HG03280 (cell line): ENCODE measurements at regions not wholly inside any gene's neighbourhood (a gene's known extent, or its start where the extent isn't known, plus 50 kb on each side); places are given as distances from the start of the nearest gene placed in this dataset.

Experiments used
- ATAC-seq: cut with Tn5 transposase; IDR thresholded peaks from one replicate; pipeline ENCODE4 v1.9.1; 2021; ENCODE audit warnings: mild to moderate bottlenecking, moderate library complexity; ENCODE audit not compliant: unreplicated experiment

DNA sequence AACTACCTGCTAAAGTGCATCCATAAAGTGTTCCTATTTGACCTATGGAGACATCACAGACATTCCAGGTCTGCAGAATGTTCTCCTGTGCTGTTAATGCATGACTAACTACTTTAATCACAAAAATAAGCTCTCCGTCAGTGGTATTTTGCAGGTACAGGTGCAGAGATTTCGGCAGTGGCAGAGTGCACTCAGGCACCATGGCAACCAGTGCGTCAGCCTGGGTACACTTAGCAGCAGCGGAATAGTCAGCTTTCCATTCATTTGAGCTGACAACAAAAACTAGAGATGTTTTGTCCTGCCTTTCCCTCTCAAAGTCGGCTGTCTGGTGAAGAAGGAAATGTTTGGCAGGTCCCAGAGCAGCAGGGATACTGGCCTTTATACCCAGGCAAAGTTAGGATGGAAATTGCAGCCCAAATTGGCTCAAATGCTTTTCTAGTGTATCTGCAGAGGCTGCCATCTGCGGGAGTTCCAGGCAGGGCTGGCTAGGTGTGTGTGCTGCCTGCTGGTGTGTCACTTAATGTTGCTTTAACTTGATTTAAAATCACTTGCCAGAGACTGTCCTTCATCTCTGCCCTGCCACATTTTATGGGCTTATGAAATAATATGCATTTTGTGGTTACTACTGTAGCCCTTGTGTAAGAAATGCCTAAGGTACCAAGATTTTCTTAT, 195.8 kb downstream of the RAP2A start:
- no peak for ATAC-seq

DNA sequence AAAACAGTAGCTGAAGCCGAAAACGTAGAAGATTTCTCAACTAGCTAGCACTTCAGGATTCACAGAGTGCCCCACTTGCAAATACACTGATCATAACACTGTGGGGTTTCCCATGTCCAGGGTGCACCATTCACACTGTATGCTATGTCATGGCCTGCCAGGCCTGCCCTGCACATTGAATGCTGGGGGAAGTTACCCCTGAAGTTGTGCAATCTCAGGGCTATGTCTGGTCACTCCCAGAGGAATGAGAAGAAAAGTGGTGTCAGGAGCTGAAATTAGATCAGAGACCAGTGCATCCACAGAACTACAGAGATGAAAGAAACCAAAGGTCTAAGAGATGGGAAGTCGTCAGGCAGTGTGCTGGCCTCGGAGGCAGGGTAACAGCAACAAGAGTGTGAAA, 196.8 kb downstream of the RAP2A start:
- ATAC-seq: no peak

DNA sequence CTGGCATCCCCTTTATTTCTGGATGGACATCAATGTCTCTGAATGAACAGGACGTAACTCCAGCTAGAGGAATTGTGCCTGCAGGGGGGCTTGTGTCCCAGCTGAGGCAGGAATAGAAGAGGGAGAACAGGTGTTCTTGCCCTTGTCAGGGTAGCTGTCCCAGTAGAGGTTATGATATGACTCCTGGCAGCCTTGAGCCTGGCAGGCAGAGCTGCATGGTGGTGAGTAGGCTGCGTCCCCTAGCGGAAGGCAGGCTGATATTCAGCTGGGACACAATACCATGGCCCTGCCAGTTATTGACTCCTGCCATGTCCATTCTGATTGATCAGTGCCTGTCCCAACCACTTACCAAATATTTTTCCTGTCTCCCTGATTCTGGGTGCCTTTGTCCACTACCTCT, 197.2 kb downstream of the RAP2A start:
- ATAC-seq: peak; percentile 71

DNA sequence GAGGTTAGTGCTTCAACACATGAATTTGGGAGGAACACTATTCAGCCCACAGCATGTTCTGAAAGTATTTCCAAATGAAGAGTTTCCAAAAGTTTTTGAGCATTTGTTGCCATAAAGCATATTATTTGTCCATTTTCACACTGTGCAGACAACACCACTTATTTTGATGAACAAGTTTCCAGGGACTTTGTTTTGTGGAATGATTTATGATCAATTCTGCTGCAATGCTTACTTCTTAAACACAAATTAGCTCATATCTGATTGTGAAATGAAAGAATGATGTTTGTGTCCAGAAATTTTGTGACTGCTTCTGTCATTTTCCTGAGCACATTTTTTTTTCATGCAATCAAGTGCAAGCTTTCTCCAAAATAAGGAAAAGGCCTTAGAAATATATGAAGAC, 205.3 kb downstream of the RAP2A start:
- ATAC-seq: no peak

DNA sequence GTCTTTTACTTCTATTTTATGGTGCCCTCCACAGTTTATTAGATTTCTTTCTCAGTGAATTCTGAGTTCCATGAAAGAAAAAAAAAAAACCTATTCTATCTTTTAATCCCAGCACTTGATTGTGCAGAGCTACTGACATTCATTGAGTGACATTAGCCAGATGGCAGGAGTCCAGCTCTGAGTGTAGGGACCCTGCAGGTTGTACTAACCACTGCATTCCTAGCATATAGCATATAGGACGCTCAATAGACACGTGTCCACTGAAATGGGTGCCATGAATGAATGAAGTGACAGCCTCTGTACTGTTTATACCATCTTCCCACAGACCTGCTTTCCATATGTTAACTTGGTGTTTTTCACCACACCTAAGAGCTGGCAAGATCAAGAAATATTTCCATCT, 206.3 kb downstream of the RAP2A start:
- no peak for ATAC-seq

DNA sequence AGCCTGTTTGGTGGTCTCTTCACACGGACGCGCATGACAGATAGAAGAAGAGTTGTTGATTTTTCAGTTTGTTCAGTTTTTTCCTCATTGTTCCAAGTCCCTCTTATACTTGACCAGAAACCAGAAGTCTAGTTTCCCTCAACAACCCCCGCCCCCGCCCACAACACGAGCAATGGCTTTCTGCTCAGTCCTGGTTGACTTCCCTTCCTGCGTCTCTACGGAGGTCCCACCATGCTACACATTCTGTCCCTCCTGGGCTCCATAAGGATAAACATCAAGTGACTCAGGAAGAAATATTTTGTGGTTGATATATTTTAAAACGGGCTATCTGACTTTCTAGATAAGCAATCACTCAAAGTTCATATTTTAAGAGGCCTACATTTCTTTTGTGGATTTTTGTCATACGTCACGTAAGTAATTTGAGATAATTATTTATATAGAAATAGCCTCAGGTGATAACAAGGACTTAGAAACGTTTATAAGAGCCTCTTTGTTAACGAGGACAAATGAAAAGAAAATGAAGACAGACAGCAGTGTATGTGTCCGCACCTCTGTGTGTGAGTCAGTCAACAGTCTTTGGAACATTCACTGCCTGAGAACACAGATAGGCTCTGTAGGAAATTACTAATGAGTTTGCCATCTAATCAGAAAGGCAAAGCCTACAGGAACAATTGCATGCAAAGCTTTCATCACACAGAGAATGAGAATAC, 214.4 kb downstream of the RAP2A start:
- ATAC-seq: no peak

DNA sequence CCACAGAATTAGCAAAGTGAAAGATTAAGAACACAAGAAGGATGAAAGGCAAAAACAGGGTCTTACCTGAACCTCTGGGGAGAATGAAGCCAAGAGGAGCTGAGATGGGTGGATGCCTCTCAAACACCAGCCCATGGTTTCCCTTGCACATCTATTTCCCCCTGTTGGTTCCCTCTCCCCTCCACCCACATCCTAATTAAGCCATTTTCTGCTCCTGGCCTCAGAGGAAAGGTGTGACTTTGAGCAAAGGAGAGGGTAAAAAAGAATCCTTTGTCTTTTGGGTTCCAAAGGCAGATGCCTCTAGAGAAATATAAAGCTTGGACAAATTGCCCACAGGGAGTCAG, 214.9 kb downstream of the RAP2A start:
- no peak for ATAC-seq

DNA sequence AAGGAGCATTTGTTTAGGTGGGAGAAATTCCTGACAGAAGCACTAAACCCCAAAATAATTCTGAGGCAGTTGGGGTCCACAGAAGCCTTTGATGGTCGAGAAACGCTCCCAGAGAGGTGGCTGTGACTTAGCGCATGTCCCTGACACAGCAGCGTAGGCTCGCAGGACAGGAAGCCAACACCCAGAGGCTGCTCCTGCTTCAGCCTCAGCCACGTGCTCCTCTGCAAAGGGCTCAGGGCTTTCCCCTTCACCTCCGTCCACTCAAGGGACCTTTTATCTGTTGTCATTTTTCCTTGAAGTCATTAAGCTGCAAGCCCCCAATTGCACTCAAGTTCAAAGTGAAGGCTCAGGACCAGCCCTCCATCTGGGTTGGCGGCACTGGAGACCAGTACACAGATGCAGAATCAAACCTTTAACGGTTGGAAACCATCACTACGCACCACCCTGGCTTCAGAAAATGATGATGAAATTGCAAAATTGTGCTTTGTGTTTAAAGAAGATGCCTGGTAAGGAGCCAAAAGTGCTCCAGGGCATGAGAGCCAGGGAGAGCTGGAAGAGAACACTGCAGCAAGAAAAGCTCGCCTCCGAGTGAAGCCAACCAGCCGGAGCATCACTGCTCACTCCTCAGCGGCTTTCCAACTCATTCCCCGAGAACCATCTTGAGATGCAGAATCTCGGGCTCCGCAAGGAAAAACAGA, 219.6 kb downstream of the RAP2A start:
- no peak for ATAC-seq

DNA sequence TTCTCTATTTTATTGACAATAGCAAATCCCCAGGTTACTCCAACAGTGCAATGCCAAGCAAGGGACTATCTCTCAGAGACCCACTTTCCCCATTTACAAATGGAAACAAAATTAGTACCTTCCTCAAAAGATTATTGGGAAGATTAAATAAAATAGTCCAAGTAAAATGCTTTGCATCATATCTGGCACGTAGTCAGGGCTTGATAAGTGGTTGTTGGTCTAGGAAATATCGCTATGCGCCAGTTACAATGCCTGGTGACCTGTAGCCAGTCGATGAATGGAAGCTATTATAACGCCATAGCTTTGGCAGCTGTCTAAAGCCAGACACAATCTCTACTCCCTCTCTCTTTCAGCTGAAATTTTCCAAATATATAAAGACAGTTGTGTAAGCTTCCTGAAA, 220.3 kb downstream of the RAP2A start:
- ATAC-seq: no peak

DNA sequence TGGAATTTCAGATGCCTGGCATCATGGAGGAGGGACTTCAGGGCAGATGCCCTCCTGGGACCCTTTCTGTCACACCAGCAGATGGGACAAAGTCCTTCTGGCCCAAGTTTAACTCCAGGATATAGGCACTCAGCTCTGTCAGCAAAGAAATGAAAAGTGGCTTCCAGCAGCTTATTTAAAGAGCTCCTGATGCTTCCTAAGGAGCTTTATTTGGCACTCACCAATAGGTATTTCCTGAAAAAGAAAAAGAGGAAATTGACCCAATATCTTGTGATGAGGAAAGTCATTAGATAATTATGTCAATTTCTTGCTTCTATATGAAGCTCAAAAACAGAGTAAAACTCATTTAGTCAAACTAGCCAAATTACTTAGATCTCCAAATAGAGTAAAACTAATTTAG, 224.6 kb downstream of the RAP2A start:
- ATAC-seq: no peak

DNA sequence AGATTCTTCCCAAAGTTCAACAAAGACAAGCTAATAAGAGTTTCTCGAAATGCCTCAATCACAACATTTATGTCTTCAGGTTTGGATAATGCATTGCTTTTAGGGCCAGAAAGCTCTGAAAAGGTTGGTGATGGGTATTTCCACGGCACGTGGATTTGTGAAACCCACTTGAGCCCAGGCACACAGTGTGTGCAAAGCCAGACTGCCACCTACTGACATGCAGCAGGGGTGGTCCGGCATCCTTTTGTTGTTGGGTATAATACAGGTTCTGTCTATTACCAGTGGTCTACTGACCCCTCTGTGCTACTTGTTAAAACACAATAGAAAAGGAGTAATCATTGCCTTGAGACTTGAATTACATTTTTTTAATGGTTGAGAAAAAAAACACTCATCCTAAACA, 225.6 kb downstream of the RAP2A start:
- ATAC-seq: no peak

DNA sequence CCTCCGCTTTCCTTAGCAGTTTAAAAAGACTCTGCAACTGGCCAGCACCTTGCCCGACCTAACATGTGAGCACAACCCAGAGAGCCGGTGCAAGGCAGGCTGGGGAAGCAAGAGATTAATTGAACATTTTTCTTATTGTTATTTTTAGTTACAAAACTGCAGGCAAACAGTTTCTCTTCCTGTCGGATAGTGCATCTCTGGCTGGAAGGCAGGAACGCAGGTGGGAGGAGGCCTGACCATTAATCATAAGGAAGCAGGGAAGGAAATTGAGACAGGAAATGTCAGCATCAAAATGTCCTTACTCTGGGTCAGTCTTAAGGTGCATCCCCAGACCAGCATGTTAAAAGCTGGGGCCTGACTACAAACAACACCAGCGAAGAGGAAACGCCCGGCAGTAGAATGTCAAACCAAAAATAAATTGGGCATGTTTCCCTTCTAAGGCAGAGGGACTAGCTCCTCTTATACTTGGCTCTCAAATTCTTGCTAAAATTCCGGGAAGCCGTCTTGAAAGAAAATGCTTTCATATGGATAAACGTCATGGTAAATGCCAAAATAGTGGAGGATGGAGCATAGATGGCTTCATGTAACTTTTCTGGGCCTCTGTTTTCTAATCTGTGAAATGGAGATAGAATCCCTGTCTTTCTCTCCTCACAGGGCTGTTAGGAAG, 226.8 kb downstream of the RAP2A start:
- ATAC-seq: no peak

DNA sequence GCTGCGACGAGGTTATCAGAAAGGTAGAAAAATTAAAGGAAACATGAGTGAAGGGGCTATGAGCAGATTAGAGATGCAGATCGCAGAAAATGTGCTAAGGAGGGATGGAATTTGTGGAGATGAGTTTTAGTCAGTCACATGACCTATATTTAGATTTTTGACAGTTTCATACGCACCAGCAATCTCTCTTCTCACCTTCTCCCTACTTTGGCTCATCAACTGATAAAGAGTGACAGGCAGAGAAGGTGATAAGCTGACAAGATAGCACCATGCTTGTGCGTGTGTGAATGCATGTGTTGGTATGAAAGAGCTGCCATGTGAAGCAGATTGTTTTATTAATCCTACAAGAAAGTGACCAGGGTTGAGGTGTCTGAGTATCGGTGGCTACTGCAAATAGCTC, 252.6 kb downstream of the RAP2A start:
- ATAC-seq: no peak

DNA sequence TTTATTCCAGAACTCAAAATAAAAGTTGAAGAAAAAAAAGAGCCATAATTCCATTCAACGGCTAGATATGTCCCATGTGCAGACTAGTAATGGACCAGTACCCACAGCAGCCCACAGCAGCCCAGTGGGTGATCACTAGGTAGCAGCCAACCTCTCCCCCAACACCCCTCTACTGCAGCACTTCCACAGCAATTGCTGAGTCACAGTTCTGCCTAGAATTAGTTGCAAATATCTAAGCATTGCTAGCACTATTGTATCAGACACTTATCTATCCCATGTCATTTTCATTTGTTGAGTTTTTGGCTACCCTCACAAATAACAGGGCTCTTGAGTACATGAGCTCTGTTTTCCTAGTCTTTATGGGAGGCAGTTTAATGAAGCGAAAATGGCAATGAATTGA, 258.7 kb downstream of the RAP2A start:
- ATAC-seq: no peak

DNA sequence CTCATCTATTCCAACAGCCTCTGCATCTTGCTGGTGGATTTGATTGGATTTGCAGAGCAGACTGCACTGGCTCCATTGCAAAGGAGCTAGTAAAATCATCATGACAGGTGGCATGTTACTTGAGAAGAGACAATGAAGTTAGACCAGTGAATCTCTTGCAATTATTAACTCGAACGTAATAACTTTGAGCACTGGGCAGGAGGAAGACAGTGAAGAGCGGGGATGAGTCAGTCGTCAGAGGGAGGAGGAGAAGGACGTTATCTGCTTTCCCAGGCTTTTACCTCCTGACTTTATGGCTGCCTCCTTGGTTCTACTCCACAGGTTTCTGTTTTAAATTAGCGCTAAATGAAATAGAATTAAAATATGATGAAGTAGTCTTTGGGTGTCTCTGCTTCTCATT, 257.8 kb upstream of the IPO5 start:
- no peak for ATAC-seq

DNA sequence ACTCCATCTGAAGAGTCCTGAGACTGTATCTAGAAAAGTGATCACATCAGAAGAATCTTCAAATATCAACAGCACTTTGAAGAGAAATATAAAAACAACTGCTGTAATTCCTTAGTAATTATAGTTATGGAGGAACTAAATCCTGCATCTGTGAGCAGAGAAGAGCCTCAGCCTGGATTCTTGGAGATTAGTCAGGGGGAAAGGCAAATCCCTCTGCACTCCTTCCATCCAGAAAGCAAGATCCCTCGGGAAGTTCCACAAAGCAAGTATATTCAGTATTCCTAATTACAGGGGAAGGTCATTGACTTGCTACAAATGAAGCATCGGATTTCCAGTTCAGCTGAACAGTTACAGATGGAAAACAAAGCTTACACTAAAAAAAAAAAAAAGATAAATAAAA, 256.6 kb upstream of the IPO5 start:
- no peak for ATAC-seq

DNA sequence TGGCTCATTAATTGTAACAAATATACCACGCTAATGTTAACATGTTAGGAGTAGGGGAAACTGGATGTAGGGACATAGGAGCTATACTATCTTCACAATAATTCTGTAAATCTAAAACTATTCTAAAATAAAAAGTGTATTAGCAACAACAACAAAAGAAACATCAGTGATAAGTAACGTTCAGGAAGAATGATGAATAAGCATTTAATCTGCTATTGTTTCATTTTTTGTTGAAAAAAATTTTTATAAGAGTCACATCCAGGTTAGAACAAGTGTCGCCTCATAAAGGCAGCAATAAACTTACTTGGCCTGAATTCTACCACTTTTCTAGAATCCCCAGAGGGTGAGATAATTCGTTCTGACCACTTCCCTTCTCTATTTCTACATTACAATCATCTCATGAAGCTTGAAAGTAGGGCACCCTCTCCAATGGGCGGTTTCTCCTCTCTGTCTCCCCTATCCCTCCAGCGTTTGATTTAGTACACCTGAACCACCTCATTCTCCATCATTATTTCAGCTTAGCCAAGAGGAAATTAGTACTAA, 253.1 kb upstream of the IPO5 start:
- ATAC-seq: no peak

DNA sequence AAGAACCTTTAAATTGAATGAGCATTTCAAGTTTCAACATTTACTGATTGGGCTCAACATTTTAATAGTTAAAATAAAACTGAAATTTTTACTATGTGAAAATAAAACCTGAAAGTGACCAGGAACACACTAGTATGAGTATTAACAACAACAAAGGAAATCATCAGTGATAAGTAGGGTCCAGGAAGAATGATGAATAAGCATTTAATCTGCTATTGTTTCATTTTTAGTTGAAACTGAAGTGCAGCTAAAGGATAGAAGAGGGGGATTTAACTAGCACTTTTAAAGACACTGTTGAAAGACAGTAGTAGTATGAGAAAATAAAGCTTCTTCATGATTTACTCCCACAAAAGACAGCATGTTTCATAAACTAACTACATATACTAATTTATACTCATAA, 250.9 kb upstream of the IPO5 start:
- no peak for ATAC-seq

DNA sequence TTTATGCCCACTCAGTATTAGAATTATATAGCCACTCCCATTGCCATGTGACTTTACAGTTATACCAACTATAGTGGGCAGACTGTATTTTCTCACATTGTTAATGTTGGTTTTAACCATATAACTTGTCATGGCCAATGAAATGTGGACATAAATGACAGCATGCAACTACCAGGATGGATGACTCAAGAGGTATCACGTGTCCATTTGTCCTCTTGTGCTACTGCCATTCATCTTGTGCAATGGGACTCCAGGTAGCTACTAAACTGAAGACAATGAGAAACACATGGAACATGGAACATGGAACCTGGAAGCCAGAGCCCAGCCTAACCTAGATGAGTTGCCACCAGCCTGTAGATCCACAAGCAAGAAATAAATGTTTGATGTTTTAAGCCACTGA, 242.7 kb upstream of the IPO5 start:
- ATAC-seq: no peak

DNA sequence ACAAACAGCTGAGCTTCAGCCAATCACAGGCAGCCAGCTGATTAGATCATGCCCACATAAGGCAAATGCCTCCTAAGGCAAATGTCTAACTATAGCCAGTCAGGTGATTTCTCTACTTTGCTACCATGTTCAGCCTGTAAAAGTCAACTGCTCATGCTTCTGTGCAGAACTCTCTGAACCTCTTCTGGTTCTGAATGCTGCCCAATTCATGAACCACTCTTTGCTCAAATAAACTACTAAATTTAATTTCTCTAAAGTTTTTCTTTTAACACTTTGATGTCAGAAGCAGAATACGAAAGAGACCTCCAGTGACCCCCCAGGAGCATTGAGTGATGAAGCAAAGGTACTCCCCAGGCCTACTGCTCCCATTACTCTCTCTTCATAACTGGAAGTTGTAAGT, 240.7 kb upstream of the IPO5 start:
- no peak for ATAC-seq

DNA sequence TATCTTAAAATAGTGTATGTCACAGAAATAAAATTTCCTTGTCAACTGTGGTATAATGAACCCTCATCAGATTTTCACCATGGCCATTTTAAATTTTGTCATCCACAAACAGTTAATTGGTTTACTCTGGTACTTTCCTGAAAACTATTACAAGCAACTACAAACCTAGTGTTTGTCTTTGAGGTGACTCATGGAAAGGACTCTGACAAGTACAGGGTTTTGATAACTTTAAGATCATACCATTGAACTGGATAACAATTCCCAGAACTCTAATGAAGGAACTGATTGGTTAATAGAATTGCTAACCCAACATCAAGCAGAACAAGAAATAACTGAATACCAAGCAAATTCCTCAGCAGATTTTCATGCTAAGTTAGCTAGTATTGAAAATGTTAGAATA, 237.7 kb upstream of the IPO5 start:
- ATAC-seq: no peak

DNA sequence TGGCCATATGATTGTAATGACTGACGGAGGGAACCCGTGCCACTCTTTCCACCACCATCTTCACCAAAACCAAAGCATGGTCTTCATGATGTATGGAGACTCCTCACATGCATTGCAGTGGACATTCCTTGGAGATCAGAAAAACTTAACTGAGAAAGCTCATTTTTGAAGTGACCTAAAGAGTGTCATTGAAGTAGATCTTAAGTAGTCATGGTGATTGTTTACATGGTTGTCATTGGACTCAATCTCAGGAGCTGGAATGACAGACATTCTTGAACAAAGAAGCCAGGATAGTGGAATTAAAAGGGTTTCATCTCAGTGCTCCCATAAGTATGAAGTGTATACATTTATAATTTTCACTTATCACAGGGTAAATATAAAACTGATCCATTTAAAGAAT, 236.7 kb upstream of the IPO5 start:
- ATAC-seq: no peak
